ENCODE measurements at regions not wholly inside any gene's neighbourhood (a gene's known extent, or its start where the extent isn't known, plus 50 kb on each side); places are given as distances from the start of the nearest gene placed in this dataset.

DNA sequence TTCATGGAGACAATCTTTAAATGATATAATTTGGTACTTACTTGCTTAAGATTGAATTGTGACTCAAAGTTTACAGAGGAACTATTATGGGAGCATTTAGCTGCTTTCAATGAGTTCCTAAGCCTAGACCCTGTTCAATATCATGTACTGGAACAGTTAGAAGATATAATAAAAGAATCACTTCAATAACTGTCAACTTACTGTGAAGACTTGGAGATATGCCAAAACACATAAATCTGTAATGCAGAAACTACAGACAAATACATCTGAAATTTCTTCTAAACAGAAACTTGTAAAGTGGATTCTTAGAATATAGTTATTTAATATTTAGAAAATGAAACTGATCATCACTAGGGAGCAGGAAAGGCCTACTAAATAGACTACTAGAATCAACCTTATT lies 259.3 kb downstream of the HLX start:
- DNase-seq = no peak

DNA sequence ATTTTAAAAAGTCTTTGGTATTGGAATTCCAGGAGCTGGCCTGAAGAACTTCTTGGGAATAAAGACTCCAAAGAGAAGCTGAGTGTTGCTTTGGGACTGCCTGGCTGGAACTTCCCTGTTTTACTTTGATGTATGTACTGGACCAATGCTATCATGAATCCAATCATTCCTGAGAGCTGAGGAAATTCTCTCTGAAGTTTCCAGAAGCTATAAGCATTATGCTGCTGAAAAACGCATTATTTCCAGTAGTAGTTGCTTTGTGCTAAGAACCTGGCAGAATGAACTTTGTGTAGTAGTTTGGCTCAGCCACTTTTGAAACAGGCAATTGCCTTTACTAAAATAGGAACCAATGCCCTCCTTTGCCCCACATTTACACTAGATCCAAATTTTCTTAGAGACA lies 260.7 kb downstream of the HLX start:
- Histone ChIP-seq H3K4me1 (ENCODE audit: control insufficient read depth in 2 of 3, insufficient read depth in 2 of 3, low read depth in 1 of 3, low read length in 3 of 3) (peaks cover 0 to 4% (median 0%) of the 10 kb centered on the region in 3 donors), H3K4me3 (ENCODE audit: low read length in 3 of 3) (no peak overlapping the region), H3K9ac (ENCODE audit: low read length in 3 of 3) (no peak overlapping the region), H3K9me3 (ENCODE audit: control insufficient read depth in 2 of 3, insufficient read depth in 1 of 3, low read length in 3 of 3) (no peaks in the 10 kb centered on the region), H3K27ac (ENCODE audit: low read depth in 2 of 2, low read length in 2 of 2) (no peak overlapping the region), H3K27me3 (ENCODE audit: control insufficient read depth, insufficient read depth, low read length) (no peaks in the 10 kb centered on the region), H3K36me3 (ENCODE audit: control insufficient read depth in 2 of 3, insufficient read depth in 3 of 3, low read length in 3 of 3) (no peaks in the 10 kb centered on the region)
- TF ChIP-seq, protein P1, sequence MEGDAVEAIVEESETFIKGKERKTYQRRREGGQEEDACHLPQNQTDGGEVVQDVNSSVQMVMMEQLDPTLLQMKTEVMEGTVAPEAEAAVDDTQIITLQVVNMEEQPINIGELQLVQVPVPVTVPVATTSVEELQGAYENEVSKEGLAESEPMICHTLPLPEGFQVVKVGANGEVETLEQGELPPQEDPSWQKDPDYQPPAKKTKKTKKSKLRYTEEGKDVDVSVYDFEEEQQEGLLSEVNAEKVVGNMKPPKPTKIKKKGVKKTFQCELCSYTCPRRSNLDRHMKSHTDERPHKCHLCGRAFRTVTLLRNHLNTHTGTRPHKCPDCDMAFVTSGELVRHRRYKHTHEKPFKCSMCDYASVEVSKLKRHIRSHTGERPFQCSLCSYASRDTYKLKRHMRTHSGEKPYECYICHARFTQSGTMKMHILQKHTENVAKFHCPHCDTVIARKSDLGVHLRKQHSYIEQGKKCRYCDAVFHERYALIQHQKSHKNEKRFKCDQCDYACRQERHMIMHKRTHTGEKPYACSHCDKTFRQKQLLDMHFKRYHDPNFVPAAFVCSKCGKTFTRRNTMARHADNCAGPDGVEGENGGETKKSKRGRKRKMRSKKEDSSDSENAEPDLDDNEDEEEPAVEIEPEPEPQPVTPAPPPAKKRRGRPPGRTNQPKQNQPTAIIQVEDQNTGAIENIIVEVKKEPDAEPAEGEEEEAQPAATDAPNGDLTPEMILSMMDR (IDR thresholded peaks at IDR 0.05; ENCODE audit: borderline replicate concordance, extremely low read depth, insufficient read depth) = no peak
- no peak for FAIRE-seq
- no peak for DNase-seq
- intact Hi-C loops (cut with DNase I) = no loop called here

More for the DNA sequence above, 259.3 kb downstream of the HLX start:
- Histone ChIP-seq H3K27ac (ENCODE audit: low read depth in 2 of 2, low read length in 2 of 2) (no peak overlapping the region), H3K9ac (ENCODE audit: low read length in 3 of 3) (no peak overlapping the region), H3K36me3 (ENCODE audit: control insufficient read depth in 2 of 3, insufficient read depth in 3 of 3, low read length in 3 of 3) (no peaks in the 10 kb centered on the region), H3K4me1 (ENCODE audit: control insufficient read depth in 2 of 3, insufficient read depth in 2 of 3, low read depth in 1 of 3, low read length in 3 of 3) (peaks cover 0 to 4% (median 0%) of the 10 kb centered on the region in 3 donors), H3K9me3 (ENCODE audit: control insufficient read depth in 2 of 3, insufficient read depth in 1 of 3, low read length in 3 of 3) (no peaks in the 10 kb centered on the region), H3K4me3 (ENCODE audit: low read length in 3 of 3) (no peak overlapping the region), H3K27me3 (ENCODE audit: control insufficient read depth, insufficient read depth, low read length) (no peaks in the 10 kb centered on the region)
- intact Hi-C loops (cut with DNase I) = no loop called here
- TF ChIP-seq, protein P1 (IDR thresholded peaks at IDR 0.05; ENCODE audit: borderline replicate concordance, extremely low read depth, insufficient read depth) = no peak
- FAIRE-seq = no peak

DNA sequence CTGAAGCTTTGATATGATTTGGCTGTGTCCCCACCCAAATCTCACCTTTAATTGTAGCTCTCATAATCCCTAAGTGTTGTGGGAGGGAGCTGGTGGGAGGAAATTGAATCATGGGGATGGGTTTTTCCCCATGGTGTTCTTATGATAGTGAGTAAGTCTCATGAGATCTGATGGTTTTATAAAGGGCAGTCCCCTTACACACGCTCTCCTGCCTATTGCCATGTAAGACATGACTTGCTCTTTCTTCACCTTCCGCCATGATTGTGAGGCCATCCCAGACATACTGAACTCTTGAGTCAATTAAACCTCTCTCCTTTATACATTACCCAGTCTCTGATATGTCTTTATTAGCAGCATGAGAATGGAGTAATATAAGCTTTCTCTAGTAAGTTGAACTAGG lies 261.9 kb downstream of the HLX start:
- TF ChIP-seq, protein P1 (IDR thresholded peaks at IDR 0.05; ENCODE audit: borderline replicate concordance, extremely low read depth, insufficient read depth) = no peak
- H3K27ac ChIP-seq (ENCODE audit: low read depth in 2 of 2, low read length in 2 of 2) = no peak overlapping the region
- intact Hi-C loops (cut with DNase I) = no loop called here

More for the DNA sequence above, 261.9 kb downstream of the HLX start:
- DNase-seq = no peak
- Histone ChIP-seq H3K9ac (ENCODE audit: low read length in 3 of 3) (no peak overlapping the region), H3K9me3 (ENCODE audit: control insufficient read depth in 2 of 3, insufficient read depth in 1 of 3, low read length in 3 of 3) (no peaks in the 10 kb centered on the region), H3K4me3 (ENCODE audit: low read length in 3 of 3) (no peak overlapping the region), H3K4me1 (ENCODE audit: control insufficient read depth in 2 of 3, insufficient read depth in 2 of 3, low read depth in 1 of 3, low read length in 3 of 3) (peaks cover 0 to 4% (median 0%) of the 10 kb centered on the region in 3 donors), H3K27me3 (ENCODE audit: control insufficient read depth, insufficient read depth, low read length) (no peaks in the 10 kb centered on the region), H3K36me3 (ENCODE audit: control insufficient read depth in 2 of 3, insufficient read depth in 3 of 3, low read length in 3 of 3) (no peaks in the 10 kb centered on the region)
- no peak for FAIRE-seq
